A549 (cell line): ENCODE measurements at regions not wholly inside any gene's neighbourhood (a gene's known extent, or its start where the extent isn't known, plus 50 kb on each side); places are given as distances from the start of the nearest gene placed in this dataset.
"Not testable (repeated sequence)": the region's sequence is repeated elsewhere in the genome, so short reads cannot be mapped to it uniquely, and the experiment has no call there.

ENCODE experiments used
- CBX2 ChIP-seq: fragments of 200-600 bp; sonication (generic); IDR thresholded peaks from 2 replicates; pipeline ENCODE4 v1.6.1; 2016; ENCODE audit warnings: low read depth, mild to moderate bottlenecking, borderline replicate concordance
- GATA3 ChIP-seq: IDR thresholded peaks from 2 replicates; pipeline ENCODE4 v1.6.1; 2012; ENCODE audit warnings: borderline replicate concordance
- JUN ChIP-seq, 2 experiments: fragments of >200 bp; sonication (Bioruptor Twin); formaldehyde crosslinking; IDR thresholded peaks; 2 replicates in 1 of 2; 3 replicates in 1 of 2; pipeline ENCODE4 v1.6.1; 2016 to 2017
- KDM1A ChIP-seq: fragments of 200-600 bp; sonication (generic); IDR thresholded peaks from 2 replicates; pipeline ENCODE4 v1.6.1; 2016; ENCODE audit warnings: low read depth, mild to moderate bottlenecking
- MAZ ChIP-seq: fragments of 150-350 bp; IDR thresholded peaks from 2 replicates; pipeline ENCODE4 v1.6.1; 2014; ENCODE audit warnings: antibody characterized with exemption, low read depth, low read length, borderline replicate concordance
- PHF8 ChIP-seq: fragments of 200-600 bp; sonication (generic); IDR thresholded peaks from 2 replicates; pipeline ENCODE4 v1.6.1; 2016; ENCODE audit warnings: low read depth, mild to moderate bottlenecking, antibody characterized with exemption, moderate library complexity, borderline replicate concordance
- POLR2A ChIP-seq: IDR thresholded peaks from 2 replicates; pipeline ENCODE4 v1.6.1; 2012; ENCODE audit warnings: mild to moderate bottlenecking, low read length
- SREBF2 ChIP-seq: fragments of 450-650 bp; IDR thresholded peaks from 2 replicates; pipeline ENCODE4 v1.6.1; 2014; ENCODE audit warnings: mild to moderate bottlenecking, moderate library complexity
- TF ChIP-seq, protein P1 (sequence below): fragments of >200 bp; sonication (Bioruptor Twin); formaldehyde crosslinking; IDR thresholded peaks from 3 replicates; pipeline ENCODE4 v1.5.1; 2016
- TF ChIP-seq, protein P2 (sequence below): fragments of 200-600 bp; sonication (generic); IDR thresholded peaks from 2 replicates; pipeline ENCODE4 v1.6.1; 2016; ENCODE audit warnings: antibody characterized with exemption, mild to moderate bottlenecking, moderate library complexity
- TF ChIP-seq, protein P3 (sequence below): IDR thresholded peaks from 2 replicates; pipeline ENCODE4 v1.6.1; 2012
- TF ChIP-seq, protein P4 (sequence below): fragments of 150-350 bp; IDR thresholded peaks from 2 replicates; pipeline ENCODE4 v1.6.1; 2014; ENCODE audit warnings: low read depth, mild to moderate bottlenecking, low read length
- TF ChIP-seq, protein P5 (sequence below): fragments of 250-450 bp; sonication (Bioruptor Pico); IDR thresholded peaks from 2 replicates; pipeline ENCODE4 v1.5.0; 2020; ENCODE audit warnings: low read depth, mild to moderate bottlenecking, moderate library complexity

DNA sequence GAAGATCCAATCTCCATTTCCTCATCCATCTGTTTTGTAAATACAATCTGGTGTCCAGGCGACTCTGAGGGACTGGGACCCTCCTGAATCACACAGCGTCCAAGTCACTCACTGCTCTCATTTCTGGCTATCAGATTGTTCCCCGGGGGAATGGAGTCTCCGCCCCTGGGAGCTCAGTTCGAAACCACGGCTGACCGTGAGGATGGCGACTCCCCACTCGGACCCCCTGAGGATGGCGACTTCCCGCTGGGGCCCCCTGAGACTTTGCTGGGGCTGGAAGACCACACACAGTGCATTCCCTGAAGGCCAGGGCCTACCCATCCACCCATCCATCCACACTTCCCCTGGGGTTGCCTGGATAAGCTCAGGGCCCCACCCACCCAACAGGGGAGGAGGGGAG lies 360.5 kb downstream of the BCL2L11 start:
- TF ChIP-seq POLR2A; SREBF2; KDM1A; GATA3; JUN (IDR thresholded peaks at IDR 0.05); CBX2; PHF8; MAZ: not testable (repeated sequence)
- TF ChIP-seq, protein P1, sequence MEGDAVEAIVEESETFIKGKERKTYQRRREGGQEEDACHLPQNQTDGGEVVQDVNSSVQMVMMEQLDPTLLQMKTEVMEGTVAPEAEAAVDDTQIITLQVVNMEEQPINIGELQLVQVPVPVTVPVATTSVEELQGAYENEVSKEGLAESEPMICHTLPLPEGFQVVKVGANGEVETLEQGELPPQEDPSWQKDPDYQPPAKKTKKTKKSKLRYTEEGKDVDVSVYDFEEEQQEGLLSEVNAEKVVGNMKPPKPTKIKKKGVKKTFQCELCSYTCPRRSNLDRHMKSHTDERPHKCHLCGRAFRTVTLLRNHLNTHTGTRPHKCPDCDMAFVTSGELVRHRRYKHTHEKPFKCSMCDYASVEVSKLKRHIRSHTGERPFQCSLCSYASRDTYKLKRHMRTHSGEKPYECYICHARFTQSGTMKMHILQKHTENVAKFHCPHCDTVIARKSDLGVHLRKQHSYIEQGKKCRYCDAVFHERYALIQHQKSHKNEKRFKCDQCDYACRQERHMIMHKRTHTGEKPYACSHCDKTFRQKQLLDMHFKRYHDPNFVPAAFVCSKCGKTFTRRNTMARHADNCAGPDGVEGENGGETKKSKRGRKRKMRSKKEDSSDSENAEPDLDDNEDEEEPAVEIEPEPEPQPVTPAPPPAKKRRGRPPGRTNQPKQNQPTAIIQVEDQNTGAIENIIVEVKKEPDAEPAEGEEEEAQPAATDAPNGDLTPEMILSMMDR = not testable (repeated sequence)
- TF ChIP-seq, protein P2, sequence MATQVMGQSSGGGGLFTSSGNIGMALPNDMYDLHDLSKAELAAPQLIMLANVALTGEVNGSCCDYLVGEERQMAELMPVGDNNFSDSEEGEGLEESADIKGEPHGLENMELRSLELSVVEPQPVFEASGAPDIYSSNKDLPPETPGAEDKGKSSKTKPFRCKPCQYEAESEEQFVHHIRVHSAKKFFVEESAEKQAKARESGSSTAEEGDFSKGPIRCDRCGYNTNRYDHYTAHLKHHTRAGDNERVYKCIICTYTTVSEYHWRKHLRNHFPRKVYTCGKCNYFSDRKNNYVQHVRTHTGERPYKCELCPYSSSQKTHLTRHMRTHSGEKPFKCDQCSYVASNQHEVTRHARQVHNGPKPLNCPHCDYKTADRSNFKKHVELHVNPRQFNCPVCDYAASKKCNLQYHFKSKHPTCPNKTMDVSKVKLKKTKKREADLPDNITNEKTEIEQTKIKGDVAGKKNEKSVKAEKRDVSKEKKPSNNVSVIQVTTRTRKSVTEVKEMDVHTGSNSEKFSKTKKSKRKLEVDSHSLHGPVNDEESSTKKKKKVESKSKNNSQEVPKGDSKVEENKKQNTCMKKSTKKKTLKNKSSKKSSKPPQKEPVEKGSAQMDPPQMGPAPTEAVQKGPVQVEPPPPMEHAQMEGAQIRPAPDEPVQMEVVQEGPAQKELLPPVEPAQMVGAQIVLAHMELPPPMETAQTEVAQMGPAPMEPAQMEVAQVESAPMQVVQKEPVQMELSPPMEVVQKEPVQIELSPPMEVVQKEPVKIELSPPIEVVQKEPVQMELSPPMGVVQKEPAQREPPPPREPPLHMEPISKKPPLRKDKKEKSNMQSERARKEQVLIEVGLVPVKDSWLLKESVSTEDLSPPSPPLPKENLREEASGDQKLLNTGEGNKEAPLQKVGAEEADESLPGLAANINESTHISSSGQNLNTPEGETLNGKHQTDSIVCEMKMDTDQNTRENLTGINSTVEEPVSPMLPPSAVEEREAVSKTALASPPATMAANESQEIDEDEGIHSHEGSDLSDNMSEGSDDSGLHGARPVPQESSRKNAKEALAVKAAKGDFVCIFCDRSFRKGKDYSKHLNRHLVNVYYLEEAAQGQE = not testable (repeated sequence)
- TF ChIP-seq, protein P3, sequence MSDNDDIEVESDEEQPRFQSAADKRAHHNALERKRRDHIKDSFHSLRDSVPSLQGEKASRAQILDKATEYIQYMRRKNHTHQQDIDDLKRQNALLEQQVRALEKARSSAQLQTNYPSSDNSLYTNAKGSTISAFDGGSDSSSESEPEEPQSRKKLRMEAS = not testable (repeated sequence)
- TF ChIP-seq, protein P4, sequence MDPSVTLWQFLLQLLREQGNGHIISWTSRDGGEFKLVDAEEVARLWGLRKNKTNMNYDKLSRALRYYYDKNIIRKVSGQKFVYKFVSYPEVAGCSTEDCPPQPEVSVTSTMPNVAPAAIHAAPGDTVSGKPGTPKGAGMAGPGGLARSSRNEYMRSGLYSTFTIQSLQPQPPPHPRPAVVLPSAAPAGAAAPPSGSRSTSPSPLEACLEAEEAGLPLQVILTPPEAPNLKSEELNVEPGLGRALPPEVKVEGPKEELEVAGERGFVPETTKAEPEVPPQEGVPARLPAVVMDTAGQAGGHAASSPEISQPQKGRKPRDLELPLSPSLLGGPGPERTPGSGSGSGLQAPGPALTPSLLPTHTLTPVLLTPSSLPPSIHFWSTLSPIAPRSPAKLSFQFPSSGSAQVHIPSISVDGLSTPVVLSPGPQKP = not testable (repeated sequence)
- TF ChIP-seq, protein P5, sequence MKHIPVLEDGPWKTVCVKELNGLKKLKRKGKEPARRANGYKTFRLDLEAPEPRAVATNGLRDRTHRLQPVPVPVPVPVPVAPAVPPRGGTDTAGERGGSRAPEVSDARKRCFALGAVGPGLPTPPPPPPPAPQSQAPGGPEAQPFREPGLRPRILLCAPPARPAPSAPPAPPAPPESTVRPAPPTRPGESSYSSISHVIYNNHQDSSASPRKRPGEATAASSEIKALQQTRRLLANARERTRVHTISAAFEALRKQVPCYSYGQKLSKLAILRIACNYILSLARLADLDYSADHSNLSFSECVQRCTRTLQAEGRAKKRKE = not testable (repeated sequence)
